Peyer's patch (tissue), 4 donors: ENCODE measurements at regions not wholly inside any gene's neighbourhood (a gene's known extent, or its start where the extent isn't known, plus 50 kb on each side); places are given as distances from the start of the nearest gene placed in this dataset.

Experiments used
- CTCF ChIP-seq, 6 experiments: fragments of 450-650 bp in 4 of 6; fragments of 200-600 bp in 2 of 6; sonication (generic) in 1 of 6; IDR thresholded peaks; one replicate each; pipeline ENCODE4 v1.5.1; 2017 to 2019; ENCODE audit warnings: antibody characterized with exemption in 6 of 6, mild to moderate bottlenecking in 3 of 6, moderate library complexity in 1 of 6
- POLR2A ChIP-seq, 2 donors: fragments of 450-650 bp; IDR thresholded peaks; one replicate each; pipeline ENCODE4 v1.5.1; 2017; ENCODE audit warnings: antibody characterized with exemption in 2 of 2, mild to moderate bottlenecking in 2 of 2, moderate library complexity in 2 of 2

- TF ChIP-seq POLR2A (IDR thresholded peaks at IDR 0.05) (no peak), CTCF (IDR thresholded peaks at IDR 0.05) (no peak)
These were observed 260.8 kb upstream of the AMIGO2 start for GRCh38 chr12:47340411-47341015.
